ENCODE measurements at regions not wholly inside any gene's neighbourhood (a gene's known extent, or its start where the extent isn't known, plus 50 kb on each side); places are given as distances from the start of the nearest gene placed in this dataset.

DNA sequence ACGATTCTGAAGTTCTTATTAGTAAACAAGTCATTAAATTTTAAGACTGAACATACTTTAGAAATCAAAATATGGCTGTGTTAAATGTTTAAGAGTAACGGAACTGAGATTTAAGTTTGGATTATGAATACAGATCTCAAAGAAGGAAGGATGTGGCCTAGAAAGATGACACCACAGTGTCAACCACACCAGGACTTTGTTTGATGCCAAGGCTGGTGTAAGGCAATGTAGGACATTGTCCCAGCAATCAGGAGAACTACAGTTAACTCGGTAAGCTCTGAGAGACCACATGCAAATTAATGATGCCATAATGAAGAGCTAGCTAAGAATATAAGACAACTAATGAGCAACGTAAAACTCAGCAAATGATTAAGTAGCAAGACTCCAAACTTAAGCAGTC is 932.9 kb downstream of the ADGRL2 start:
- TF ChIP-seq, protein P1, sequence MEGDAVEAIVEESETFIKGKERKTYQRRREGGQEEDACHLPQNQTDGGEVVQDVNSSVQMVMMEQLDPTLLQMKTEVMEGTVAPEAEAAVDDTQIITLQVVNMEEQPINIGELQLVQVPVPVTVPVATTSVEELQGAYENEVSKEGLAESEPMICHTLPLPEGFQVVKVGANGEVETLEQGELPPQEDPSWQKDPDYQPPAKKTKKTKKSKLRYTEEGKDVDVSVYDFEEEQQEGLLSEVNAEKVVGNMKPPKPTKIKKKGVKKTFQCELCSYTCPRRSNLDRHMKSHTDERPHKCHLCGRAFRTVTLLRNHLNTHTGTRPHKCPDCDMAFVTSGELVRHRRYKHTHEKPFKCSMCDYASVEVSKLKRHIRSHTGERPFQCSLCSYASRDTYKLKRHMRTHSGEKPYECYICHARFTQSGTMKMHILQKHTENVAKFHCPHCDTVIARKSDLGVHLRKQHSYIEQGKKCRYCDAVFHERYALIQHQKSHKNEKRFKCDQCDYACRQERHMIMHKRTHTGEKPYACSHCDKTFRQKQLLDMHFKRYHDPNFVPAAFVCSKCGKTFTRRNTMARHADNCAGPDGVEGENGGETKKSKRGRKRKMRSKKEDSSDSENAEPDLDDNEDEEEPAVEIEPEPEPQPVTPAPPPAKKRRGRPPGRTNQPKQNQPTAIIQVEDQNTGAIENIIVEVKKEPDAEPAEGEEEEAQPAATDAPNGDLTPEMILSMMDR (conservative IDR thresholded peaks at IDR 0.05; ENCODE audit: low read depth, low read length) = no peak
- no peak for TF ChIP-seq EZH2 (IDR thresholded peaks at IDR 0.05; ENCODE audit: borderline replicate concordance, low read depth, low read length, poor library complexity, severe bottlenecking)

Measured in A673 (cell line).